PC-9 (cell line): ENCODE measurements at regions not wholly inside any gene's neighbourhood (a gene's known extent, or its start where the extent isn't known, plus 50 kb on each side); places are given as distances from the start of the nearest gene placed in this dataset.
"Not testable (repeated sequence)": the region's sequence is repeated elsewhere in the genome, so short reads cannot be mapped to it uniquely, and the experiment has no call there.

Source experiments
- BruUV-seq: library from RNA; stranded (reverse); fragments of 400-500 nt; replicated peaks from 2 replicates; lab custom pipeline; 2021; lab: Mats Ljungman, UMichigan
- CTCF ChIA-PET: fragments of 300-600 bp; sonication (Branson Sonifier 250); formaldehyde crosslinking; loops from one replicate; lab custom pipeline; 2022; ENCODE audit warnings: antibody characterized with exemption; lab: Charles Lee
- POLR2A ChIA-PET: fragments of 300-600 bp; sonication (Branson Sonifier 250); formaldehyde crosslinking; loops from one replicate; lab custom pipeline; 2022; ENCODE audit warnings: antibody characterized with exemption; ENCODE audit not compliant: unreplicated experiment; lab: Charles Lee
- DNase-seq, 2 experiments: peaks; one replicate each; pipeline versions ENCODE4 v3.0.0 to v3.0.0-alpha.2; 2015 to 2022; ENCODE audit warnings: mixed read lengths in 1 of 2
- H2AFZ ChIP-seq: fragments of 200-600 bp; sonication (generic); 2 replicates; pipeline ENCODE4 v1.8.1; 2017; ENCODE audit warnings: antibody characterized with exemption
- H3F3A ChIP-seq: fragments of 200-600 bp; sonication (generic); 2 replicates; pipeline ENCODE4 v1.8.1; 2017; ENCODE audit warnings: antibody characterized with exemption, mild to moderate bottlenecking, low read depth; ENCODE audit not compliant: insufficient read depth
- H3K27ac ChIP-seq: fragments of 200-600 bp; sonication (generic); 2 replicates; pipeline ENCODE4 v1.6.1; 2016; ENCODE audit warnings: mixed run types
- H3K27me3 ChIP-seq: fragments of 200-600 bp; sonication (generic); 2 replicates; pipeline ENCODE4 v1.6.1; 2016; ENCODE audit warnings: low read depth, mixed run types; ENCODE audit not compliant: insufficient read depth
- H3K36me3 ChIP-seq: fragments of 200-600 bp; sonication (generic); 2 replicates; pipeline ENCODE4 v1.6.1; 2016; ENCODE audit warnings: low read depth, mixed run types
- H3K4me1 ChIP-seq: fragments of 200-600 bp; sonication (generic); replicated peaks from 2 replicates; pipeline ENCODE4 v1.6.1; 2016; ENCODE audit warnings: mixed run types; ENCODE audit not compliant: insufficient read depth
- H3K4me2 ChIP-seq: fragments of 200-600 bp; sonication (generic); 2 replicates; pipeline ENCODE4 v1.6.1; 2017; ENCODE audit warnings: mixed run types
- H3K4me3 ChIP-seq: fragments of 200-600 bp; sonication (generic); 2 replicates; pipeline ENCODE4 v1.6.1; 2016; ENCODE audit warnings: mixed run types
- H3K79me2 ChIP-seq: fragments of 200-600 bp; sonication (generic); 2 replicates; pipeline ENCODE4 v1.6.1; 2017; ENCODE audit warnings: low read depth, mixed run types
- H3K9me2 ChIP-seq: fragments of 200-600 bp; sonication (generic); 2 replicates; pipeline ENCODE4 v1.8.1; 2017; ENCODE audit warnings: mild to moderate bottlenecking; ENCODE audit not compliant: insufficient read depth
- H3K9me3 ChIP-seq: fragments of 200-600 bp; sonication (generic); 2 replicates; pipeline ENCODE4 v1.8.1; 2016; ENCODE audit warnings: low read depth; ENCODE audit not compliant: insufficient read depth
- H4K20me1 ChIP-seq: fragments of 200-600 bp; sonication (generic); 2 replicates; pipeline ENCODE4 v1.8.1; 2017; ENCODE audit not compliant: insufficient read depth
- CTCF ChIP-seq: fragments of 200-600 bp; sonication (generic); conservative IDR thresholded peaks from 2 replicates; pipeline ENCODE4 v1.6.1; 2017; ENCODE audit warnings: mixed run types, antibody characterized with exemption, mild to moderate bottlenecking, moderate library complexity
- EZH2 ChIP-seq: fragments of 200-600 bp; sonication (generic); IDR thresholded peaks from 2 replicates; pipeline ENCODE4 v1.8.0; 2017; ENCODE audit warnings: antibody characterized with exemption, low read depth
- intact Hi-C: fragments of 100-400 bp; cut with micrococcal nuclease; formaldehyde crosslinking; loops from one replicate; pipeline ENCODE4 v1.10.0; 2022; ENCODE audit not compliant: unreplicated experiment

- intact Hi-C loops = no loop called here
- Histone ChIP-seq H4K20me1 (no peaks in the 10 kb centered on the region), H3K9me3 (no peaks in the 10 kb centered on the region), H3F3A (no peaks in the 10 kb centered on the region), H3K79me2 (no peaks in the 10 kb centered on the region), H3K4me2 (no peak overlapping the region), H3K27ac (no peak overlapping the region), H3K36me3 (no peaks in the 10 kb centered on the region), H3K9me2 (no peaks in the 10 kb centered on the region), H3K4me1 (0 out of 2 replicates have a peak, but pooled peaks cover 9% of the 10 kb centered on the region), H3K27me3 (no peaks in the 10 kb centered on the region), H2AFZ (no peak overlapping the region), H3K4me3 (no peak overlapping the region)
- BruUV-seq = no TSS peak
- no peak for DNase-seq
- ChIA-PET POLR2A (no interaction called here), CTCF (no interaction called here)
- TF ChIP-seq EZH2 (no peak), CTCF (no peak)
Measured at GRCh38 chr12:42015051-42015461, 129.6 kb downstream of the GXYLT1 start.

DNA sequence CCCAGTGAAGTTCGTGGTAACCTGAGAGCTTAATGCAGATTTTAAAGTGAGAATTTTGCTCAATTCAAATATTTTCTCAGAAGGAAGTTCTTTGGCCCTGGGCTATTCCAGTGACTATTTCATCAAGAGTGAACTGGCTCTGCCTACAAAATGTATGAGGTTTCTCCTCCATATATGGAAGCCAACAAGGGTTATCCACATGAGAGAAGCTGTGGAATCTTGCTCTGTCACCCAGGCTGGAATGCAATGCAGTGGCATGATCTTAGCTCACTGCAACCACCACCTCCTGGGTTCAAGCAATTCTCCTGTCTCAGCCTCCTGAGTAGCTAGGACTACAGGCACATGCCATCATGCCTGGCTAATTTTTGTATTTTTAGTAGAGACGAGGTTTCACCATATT, 132.2 kb downstream of the GXYLT1 start:
- H2AFZ ChIP-seq, H3K4me3 ChIP-seq, H3K79me2 ChIP-seq, H3K9me2 ChIP-seq, H3K27ac ChIP-seq, BruUV-seq, CTCF ChIA-PET, intact Hi-C loops, H3K9me3 ChIP-seq, H3K36me3 ChIP-seq, H4K20me1 ChIP-seq, H3K4me2 ChIP-seq, H3K27me3 ChIP-seq, H3F3A ChIP-seq, H3K4me1 ChIP-seq: not testable (repeated sequence)
- peak in 1 of 2 experiments; percentile 46 for DNase-seq
- POLR2A ChIA-PET = interaction anchor here (0.6 kb wide), 1 partner anchor 369 kb away, joined by 3 read pairs; no protein-coding TSS in a partner anchor

GRCh38 chr12:42010715-42011114, 134.0 kb downstream of the GXYLT1 start:
- Histone ChIP-seq H3K27ac (no peak overlapping the region), H3K79me2 (no peaks in the 10 kb centered on the region), H3K4me2 (no peak overlapping the region), H3K4me3 (no peak overlapping the region), H2AFZ (no peak overlapping the region), H3K9me3 (no peaks in the 10 kb centered on the region), H4K20me1 (no peaks in the 10 kb centered on the region), H3K36me3 (no peaks in the 10 kb centered on the region), H3K4me1 (0 out of 2 replicates have a peak, but pooled peaks cover 9% of the 10 kb centered on the region), H3K27me3 (no peaks in the 10 kb centered on the region), H3K9me2 (no peaks in the 10 kb centered on the region), H3F3A (no peaks in the 10 kb centered on the region)
- no TSS peak for BruUV-seq
- no peak for TF ChIP-seq CTCF
- intact Hi-C loops = no loop called here
- DNase-seq = no peak
- ChIA-PET CTCF (no interaction called here), POLR2A (no interaction called here)

DNA sequence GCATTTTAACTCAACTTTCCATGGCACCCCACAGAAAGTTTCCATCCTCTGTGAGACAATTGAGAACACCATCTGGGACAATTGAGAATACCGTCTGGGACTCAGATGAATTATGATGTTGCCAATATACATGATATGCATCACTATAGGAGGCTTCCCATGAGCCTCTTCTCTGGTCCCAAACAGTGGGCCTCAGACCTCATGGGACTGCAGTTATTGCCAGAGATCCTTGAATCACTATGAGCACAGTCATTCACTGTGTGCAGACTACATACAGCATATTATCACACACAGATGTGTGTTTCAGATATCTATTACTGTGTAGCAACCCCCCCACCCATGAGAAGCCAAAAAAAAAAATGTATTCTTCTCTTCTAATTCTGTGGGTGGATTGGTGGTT, 134.4 kb downstream of the GXYLT1 start:
- BruUV-seq = no TSS peak
- Histone ChIP-seq H3K36me3 (no peaks in the 10 kb centered on the region), H3K9me3 (no peaks in the 10 kb centered on the region), H4K20me1 (no peaks in the 10 kb centered on the region), H3K4me3 (no peak overlapping the region), H3K4me1 (0 out of 2 replicates have a peak, but pooled peaks cover 9% of the 10 kb centered on the region), H3K79me2 (no peaks in the 10 kb centered on the region), H3K27ac (no peak overlapping the region), H3K9me2 (no peaks in the 10 kb centered on the region), H3F3A (no peaks in the 10 kb centered on the region), H2AFZ (no peak overlapping the region), H3K4me2 (no peak overlapping the region), H3K27me3 (no peaks in the 10 kb centered on the region)
- TF ChIP-seq CTCF (no peak), EZH2 (no peak)
- ChIA-PET POLR2A (no interaction called here), CTCF (no interaction called here)
- intact Hi-C loops = no loop called here
- DNase-seq = no peak
